H1 (cell line): ENCODE measurements at regions not wholly inside any gene's neighbourhood (a gene's known extent, or its start where the extent isn't known, plus 50 kb on each side); places are given as distances from the start of the nearest gene placed in this dataset.

Source experiments
- ASH2L ChIP-seq: fragments of 200-600, 300-600 bp; sonication (generic); IDR thresholded peaks from one replicate; pipeline ENCODE4 v1.7.1; 2017; ENCODE audit warnings: low read length
- CHD1 ChIP-seq: IDR thresholded peaks from 2 replicates; pipeline ENCODE4 v1.6.1; 2012; ENCODE audit warnings: low read depth, low read length, improper control_type of control experiment
- CTCF ChIP-seq, 3 experiments: IDR thresholded peaks; 1 replicate in 2 of 3; 2 replicates in 1 of 3; pipeline versions ENCODE4 v1.5.1 to v1.6.1; 2011; ENCODE audit warnings: low read length in 3 of 3, mild to moderate bottlenecking in 3 of 3, inconsistent platforms in 2 of 3, low read depth in 1 of 3, moderate library complexity in 1 of 3; ENCODE audit not compliant: insufficient read depth in 1 of 3; ENCODE audit errors: control extremely low read depth in 1 of 3
- E2F6 ChIP-seq: IDR thresholded peaks from 2 replicates; pipeline ENCODE4 v1.6.1; 2012; ENCODE audit warnings: inconsistent platforms
- EGR1 ChIP-seq: IDR thresholded peaks from 2 replicates; pipeline ENCODE4 v1.6.1; 2011; ENCODE audit warnings: low read depth, low read length, borderline replicate concordance
- FOSL1 ChIP-seq: IDR thresholded peaks from 2 replicates; pipeline ENCODE4 v1.6.1; 2011; ENCODE audit warnings: mild to moderate bottlenecking, low read depth, low read length, moderate library complexity; ENCODE audit not compliant: insufficient read depth
- GABPA ChIP-seq: IDR thresholded peaks from 2 replicates; pipeline ENCODE4 v1.6.1; 2011; ENCODE audit warnings: mild to moderate bottlenecking, low read length, moderate library complexity, borderline replicate concordance; ENCODE audit not compliant: insufficient read depth
- HDAC2 ChIP-seq, 2 experiments: fragments of 300-600 bp in 1 of 2; sonication (generic) in 1 of 2; IDR thresholded peaks; 2 replicates each; pipeline ENCODE4 v1.6.1; 2011 to 2012; ENCODE audit warnings: low read depth in 2 of 2, low read length in 2 of 2, mild to moderate bottlenecking in 2 of 2, moderate library complexity in 2 of 2, borderline replicate concordance in 1 of 2, inconsistent platforms in 1 of 2
- MAX ChIP-seq: IDR thresholded peaks from 2 replicates; pipeline ENCODE4 v1.6.1; 2012; ENCODE audit warnings: inconsistent platforms
- POLR2A ChIP-seq, 2 experiments: IDR thresholded peaks; 1 replicate in 1 of 2; 2 replicates in 1 of 2; pipeline ENCODE4 v1.6.1; 2011; ENCODE audit warnings: low read depth in 2 of 2, low read length in 2 of 2, mild to moderate bottlenecking in 2 of 2; ENCODE audit errors: control extremely low read depth in 1 of 2
- POLR2AphosphoS5 ChIP-seq: IDR thresholded peaks from 2 replicates; pipeline ENCODE4 v1.6.1; 2011; ENCODE audit warnings: low read depth, low read length
- ZNF274 ChIP-seq: IDR thresholded peaks from 2 replicates; pipeline ENCODE4 v1.7.0; 2012; ENCODE audit warnings: low read length, borderline replicate concordance; ENCODE audit errors: extremely low read depth

GRCh38 chr6:78770765-78771164, 96.6 kb upstream of the IRAK1BP1 start:
- no peak for TF ChIP-seq CHD1
- TF ChIP-seq ZNF274 = no peak
- no peak for TF ChIP-seq GABPA
- TF ChIP-seq POLR2AphosphoS5 = no peak
- TF ChIP-seq CTCF (IDR thresholded peaks at IDR 0.05; ENCODE audit: control extremely low read depth in 1 of 3, insufficient read depth in 1 of 3, low read depth in 1 of 3, low read length in 3 of 3) = peak in 2 of 3 experiments; percentile 12 to 48; a peak in 2 of 4 replicates
- no peak for TF ChIP-seq POLR2A (IDR thresholded peaks at IDR 0.05; ENCODE audit: control extremely low read depth in 1 of 2, low read depth in 2 of 2, low read length in 2 of 2)
- TF ChIP-seq E2F6 = no peak
- TF ChIP-seq MAX = no peak
- TF ChIP-seq FOSL1 = no peak
- no peak for TF ChIP-seq EGR1
- TF ChIP-seq ASH2L = no peak
- TF ChIP-seq HDAC2 (IDR thresholded peaks at IDR 0.05; ENCODE audit: borderline replicate concordance in 1 of 2, low read depth in 2 of 2, low read length in 2 of 2) = no peak
